Fibroblast of skin of back (primary cell): ENCODE measurements at regions not wholly inside any gene's neighbourhood (a gene's known extent, or its start where the extent isn't known, plus 50 kb on each side); places are given as distances from the start of the nearest gene placed in this dataset.

Experiments
- DNase-seq: peaks from one replicate; pipeline ENCODE4 v3.0.0-alpha.2; 2013

DNA sequence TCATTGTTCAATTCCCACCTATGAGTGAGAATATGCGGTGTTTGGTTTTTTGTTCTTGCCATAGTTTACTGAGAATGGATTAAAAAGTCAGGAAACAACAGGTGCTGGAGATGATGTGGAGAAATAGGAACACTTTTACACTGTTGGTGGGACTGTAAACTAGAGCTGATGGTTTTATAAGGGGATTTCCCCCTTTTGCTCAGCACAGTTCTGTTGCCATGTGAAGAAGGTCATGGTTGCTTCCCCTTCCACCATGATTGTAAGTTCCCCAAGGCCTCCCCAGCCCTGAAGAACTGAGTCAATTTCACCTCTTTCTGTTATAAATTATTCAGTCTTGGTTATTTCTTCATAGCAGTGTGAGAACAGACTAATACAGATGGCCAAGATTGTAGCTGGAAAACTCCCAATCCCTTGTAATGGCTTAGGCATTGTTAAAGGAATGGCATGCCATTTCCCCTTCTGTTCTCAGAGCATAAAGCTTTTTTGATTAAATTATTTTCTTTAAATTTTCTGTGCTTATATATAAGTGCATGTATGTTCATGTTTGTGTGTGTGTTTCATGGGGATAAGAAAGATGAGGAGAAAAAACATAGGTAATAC, 144.8 kb downstream of the BACH1 start:
- DNase-seq: no peak

DNA sequence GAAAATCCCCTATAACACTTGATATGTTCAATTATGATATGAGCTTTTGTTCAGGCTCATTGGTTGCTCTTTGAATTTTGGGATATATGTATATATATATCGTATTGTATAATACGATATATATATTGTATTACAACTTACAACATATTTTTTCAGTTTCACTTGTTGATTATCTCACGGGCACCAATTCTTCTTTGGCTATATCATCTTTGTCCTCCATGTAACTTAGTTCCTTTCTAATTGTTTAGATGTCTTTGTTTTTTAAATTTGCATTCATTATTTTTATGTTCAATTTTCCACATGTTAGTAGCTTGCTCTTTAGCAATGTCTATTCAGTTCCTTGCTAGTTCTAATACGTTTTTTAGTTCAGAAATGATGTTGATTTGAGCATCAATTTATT, 150.0 kb downstream of the BACH1 start:
- no peak for DNase-seq

DNA sequence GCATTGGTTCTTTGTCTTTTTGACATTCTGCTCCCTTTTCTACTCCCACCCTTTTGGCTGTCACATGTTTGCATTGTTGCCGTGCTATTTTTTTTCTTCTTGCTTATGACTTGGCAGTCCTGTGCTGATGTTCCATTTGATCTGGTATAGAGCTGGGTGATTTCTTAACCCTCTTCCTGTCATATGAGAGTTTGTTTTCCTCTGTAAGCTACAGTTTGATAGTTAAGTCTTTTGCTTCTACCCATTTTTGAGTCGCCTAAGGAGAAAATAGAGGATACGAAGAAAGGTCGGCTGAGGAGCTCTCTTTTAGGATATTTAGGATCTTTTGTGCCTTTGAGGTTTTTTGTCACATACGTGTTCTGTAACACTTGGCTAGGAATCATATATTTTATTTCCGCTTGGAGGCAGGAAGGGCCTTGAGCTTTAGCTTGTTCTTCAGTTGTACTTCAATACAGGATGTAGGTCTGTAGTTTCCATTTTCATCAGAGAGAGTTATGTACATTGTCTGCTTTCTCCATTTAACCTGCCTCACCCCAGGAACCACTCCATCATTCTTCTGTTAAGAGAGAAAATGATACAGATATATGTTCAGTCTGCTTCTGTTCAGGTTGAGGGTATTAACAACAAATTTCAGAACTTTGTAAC, 150.7 kb downstream of the BACH1 start:
- DNase-seq: no peak

DNA sequence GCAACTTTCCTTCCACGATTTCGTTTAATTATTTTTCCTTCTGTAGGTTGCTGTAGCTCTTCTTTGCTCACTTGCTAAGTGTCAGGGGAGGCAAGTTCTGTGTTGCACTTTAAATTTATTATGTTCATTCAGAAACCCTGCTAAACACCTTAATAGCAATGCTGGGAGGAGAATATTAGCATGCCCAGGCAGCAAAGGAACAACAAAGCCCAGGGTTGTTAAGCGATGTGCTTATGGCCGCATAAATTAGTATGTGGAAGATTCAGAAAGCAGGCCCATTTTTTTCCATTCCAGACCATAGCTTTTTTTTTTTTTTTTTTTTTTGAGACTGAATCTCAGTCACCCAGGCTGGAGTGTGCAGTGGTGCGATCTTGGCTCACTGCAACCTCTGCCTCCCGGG, 151.3 kb downstream of the BACH1 start:
- no peak for DNase-seq

DNA sequence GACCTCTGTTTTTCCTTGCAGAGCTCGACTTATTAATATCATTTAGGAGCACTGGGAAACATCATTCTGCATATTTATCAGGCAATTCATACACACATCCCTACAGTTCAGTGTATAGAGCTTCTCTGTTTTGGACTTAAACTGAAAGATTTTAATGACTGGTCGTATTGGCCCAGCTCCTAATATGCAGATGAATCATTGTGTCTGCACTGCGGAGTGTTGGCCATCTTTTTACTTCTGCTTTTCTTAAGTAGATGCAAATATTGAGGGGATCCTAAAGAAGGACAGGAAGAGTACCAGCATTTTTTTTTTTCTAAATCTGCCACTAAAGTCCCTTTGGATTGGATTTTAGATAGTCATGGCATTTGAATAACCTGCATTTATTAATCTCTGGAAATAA, 154.8 kb downstream of the BACH1 start:
- no peak for DNase-seq

DNA sequence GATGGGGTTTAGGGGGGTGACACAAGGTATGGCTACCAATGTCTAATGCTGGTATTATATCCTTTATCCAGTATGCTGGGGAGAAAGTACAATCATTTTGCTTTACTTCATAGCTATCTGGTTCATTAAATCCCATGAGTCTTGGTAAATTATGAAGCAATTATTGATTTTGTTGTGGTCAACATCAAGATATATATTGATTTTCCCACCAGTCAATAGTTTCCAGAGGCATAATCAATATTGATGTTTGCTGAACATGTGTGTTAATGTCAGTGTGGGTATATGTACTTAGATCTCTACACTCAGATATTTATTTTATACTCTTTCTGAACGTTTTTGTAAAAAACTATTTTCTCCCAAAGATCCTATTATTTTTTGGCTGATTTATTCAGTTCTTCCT, 155.5 kb downstream of the BACH1 start:
- DNase-seq: no peak

DNA sequence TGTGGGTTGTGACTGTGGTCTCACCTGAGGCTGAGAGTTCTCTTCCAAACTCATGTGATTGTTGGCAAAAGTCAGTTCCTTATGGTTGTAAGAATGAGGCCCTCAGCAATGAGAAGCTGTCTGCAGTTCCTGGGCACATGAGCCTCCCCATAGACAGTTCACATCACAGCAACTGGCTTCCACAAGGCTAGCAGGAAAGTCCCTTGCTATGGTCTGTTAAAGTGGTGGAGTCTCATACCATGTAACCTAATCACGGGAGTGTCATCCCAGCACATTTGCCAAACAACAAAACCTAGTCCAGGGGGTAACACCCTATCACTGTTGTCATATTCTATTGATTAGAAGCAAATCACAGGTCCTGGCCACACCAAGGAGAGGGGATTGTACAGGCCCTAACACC, 163.8 kb downstream of the BACH1 start:
- no peak for DNase-seq

DNA sequence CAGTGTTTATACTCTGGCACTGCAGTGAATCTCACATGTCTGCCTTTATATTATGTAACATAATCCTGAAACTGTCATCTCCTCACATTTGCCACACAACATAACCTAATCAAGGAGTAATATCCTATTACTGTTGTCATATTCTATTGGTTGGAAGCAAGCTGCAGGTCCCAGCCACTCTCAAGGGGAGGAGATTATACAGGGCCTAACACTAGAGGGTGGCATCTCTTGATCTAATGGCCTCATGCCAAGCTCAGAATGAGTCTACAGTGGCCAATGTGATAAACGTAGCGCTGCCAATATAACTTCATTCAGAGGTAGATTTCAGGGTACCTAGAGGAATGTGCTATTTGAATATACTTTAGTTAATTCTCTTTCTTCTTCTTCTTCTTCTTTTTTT, 166.8 kb downstream of the BACH1 start:
- DNase-seq: no peak

DNA sequence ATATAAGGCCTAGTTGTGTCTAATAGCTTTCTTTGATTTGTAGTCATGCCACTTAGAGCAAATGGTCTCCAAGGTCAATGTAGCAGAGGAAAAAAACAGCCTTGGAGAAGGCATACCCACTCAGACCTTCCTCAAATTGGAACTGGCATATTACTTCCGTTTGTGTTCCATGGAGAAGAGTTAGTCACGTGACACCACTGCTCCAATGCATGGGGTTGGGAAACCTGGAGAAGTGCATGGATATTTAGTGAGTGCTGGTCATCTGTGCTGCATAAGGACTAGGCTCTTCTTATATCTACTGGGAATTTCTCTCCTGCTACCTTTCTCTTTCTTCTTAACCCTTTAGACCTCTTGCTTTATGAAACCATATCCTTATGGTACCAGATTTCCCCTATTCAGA, 167.8 kb downstream of the BACH1 start:
- no peak for DNase-seq

DNA sequence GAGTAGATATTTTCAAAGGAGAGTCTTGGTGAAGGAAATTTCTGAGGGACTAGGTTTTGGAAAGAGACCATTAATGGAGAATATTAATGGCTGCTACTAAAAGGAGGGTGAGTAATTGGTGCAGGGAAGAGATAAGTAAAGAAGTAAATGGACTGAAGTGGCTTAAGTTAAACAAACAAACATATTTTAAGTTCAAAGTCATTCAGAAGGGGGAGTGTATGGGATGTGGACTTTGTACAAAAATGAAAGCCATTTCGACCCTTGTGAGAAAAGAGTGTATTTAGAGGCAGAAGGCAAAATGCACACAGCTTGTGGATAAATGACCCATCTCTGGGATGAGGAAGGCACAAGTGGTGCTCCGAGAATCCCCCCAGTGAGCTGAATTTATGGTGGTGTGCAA, 171.7 kb downstream of the BACH1 start:
- no peak for DNase-seq

DNA sequence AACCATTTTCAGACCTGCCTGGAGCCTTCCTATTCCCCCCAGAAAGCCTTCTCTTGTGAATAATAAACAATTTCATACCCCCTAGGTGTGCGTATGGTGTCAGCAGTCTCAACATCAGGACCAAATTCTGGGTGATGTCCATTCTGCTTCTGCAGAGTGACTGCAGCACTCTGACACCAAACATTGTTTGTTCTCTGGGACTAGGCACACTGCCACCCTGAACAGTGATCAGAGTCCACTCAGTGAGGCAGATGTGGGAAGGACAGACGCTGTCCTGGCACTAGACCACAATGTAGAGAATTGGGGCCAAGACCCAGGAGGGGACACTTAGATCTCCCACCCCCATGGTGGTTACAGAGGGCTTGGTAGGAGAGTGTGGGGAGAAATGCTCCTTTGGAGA, 175.1 kb downstream of the BACH1 start:
- no peak for DNase-seq

DNA sequence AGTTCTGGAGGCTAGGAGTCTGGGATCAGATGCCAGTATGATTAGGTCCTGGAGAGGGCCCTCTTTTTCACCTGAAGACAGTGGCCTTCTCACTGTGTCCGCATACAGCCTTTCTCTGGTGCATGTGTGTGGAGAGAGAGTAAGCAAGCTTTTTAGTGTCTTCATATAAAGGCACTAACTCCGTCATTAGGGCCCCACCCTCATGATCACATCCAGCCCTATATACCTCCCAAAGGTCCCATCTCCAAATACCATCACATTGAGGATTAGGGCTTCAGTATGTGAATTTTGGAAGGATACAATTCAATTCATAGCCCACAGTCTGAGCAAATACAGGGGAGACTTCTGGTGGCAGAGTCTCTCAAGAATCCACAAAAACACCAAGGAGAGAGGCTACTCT, 176.6 kb downstream of the BACH1 start:
- DNase-seq: no peak

DNA sequence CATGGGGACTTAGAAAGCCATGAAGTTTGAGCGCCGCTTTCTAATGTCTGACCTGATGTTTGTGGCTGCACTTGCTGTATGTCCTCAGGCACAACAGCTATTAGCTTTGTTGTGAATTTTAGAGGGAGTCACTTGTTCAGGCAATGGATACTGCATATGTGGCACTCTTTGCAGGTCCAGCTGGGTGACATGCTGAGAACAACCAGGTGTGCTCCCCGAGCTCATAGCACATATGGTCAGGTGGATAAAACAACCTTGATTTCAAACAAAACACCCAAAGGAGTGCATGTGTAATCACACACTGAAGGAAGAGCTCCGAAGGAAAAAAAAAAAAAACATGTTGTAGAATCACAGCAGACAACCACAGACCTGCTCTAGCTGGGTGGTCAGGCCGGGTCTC, 178.6 kb downstream of the BACH1 start:
- no peak for DNase-seq

DNA sequence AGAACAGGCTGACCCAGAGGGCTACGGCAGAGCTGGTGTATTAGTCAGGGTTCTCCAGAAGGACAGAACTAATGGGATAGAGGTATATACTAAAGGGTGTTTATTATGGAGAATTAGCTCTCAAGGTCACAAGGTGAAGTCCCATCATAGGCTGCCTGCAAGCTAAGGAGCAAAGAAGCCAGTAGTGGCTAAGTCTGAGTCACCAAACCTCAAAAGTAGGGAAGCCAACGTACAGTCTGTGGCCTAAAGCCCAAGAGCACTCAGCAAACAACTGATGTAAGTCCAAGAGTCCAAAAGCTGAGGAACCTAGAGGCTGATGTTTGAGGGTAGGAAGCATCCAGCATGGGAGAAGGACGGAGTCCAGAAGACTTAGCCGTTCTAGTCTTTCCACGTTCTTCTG, 179.2 kb downstream of the BACH1 start:
- peak; percentile 77 for DNase-seq

DNA sequence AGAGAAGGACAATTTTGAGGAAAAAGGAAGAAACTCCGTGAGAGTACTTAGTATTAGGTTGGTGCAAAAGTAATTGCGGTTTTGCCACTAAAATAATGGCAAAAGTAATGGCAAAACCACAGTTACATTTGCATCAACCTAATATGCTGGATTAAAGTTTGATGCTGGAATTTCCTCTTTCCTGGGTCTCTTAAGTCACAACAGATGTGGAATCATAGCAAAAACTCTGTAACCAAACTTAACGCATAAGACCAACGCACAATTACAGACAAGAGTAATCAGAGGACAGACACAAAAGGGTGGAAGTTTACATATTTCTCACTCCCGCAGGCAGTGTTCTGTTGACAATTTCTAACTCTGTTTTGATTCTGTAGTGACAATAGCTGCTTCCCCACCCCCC, 182.4 kb downstream of the BACH1 start:
- peak; percentile 65 for DNase-seq

DNA sequence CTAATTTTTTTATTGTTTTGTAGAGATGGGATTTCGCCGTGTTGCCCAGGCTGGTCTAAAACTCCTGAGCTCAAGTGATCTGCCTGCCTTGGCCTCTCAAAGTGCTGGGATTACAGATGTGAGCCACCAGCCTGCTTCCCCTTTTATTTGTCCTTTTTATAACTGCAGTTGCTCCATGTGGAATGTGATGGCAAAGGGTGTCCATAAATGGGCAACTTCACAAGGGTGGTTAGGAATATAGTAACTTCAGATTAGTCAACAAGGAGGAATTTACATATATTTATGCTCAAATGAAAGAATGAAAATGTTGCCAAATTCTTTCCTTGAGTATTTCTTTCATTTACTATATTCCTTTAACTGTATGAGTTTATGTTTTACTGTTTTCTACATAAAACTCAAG, 182.9 kb downstream of the BACH1 start:
- DNase-seq: peak; percentile 98

DNA sequence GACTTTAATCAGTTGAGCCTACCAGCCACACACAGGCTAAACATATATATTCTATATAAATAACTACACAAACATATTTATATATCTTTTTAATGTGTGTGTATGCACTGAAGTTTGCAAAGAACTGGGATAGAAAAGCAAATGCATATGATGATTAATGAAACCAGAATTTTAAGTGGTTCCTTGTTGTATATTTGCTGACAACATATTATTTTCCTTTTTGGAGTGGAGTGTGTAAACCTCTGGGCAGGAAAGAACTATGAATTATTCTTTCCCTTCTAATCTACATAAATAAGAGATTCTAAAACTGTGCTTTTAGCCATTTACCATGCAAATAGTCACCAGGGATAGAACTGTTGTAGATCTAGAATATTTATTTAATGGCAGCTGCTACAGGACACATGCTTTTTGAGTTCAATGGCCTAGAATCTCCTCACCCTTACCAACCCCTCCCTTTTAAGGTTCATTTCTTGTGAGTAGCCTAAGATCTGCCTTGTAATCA, 187.6 kb downstream of the BACH1 start:
- DNase-seq: no peak
